A549 (cell line): ENCODE measurements at regions not wholly inside any gene's neighbourhood (a gene's known extent, or its start where the extent isn't known, plus 50 kb on each side); places are given as distances from the start of the nearest gene placed in this dataset.

Experiments
- ATAC-seq, 2 experiments: fragments of 200-7000 bp in 1 of 2; fragments of >200 bp in 1 of 2; cut with Nextera tagmentation in 1 of 2; cut with Tn5 transposase in 1 of 2; 3 replicates each; pipeline versions ENCODE4 v1.8.0 to v1.9.1; 2018 to 2020; ENCODE audit warnings: mild to moderate bottlenecking in 1 of 2, moderate library complexity in 1 of 2
- CTCF ChIA-PET: fragments of 300-600 bp; sonication (Branson Sonifier 250); formaldehyde crosslinking; extraction: SDS; loops from one replicate; lab custom pipeline; 2021; ENCODE audit warnings: antibody characterized with exemption, inconsistent platforms; lab: Yijun Ruan, JAX
- POLR2A ChIA-PET: fragments of 350-600 bp; formaldehyde crosslinking; extraction: SDS; loops from one replicate; lab custom pipeline; 2021; ENCODE audit warnings: antibody characterized with exemption, inconsistent platforms; lab: Yijun Ruan, JAX
- DNase-seq, 2 experiments: peaks; one replicate each; pipeline versions ENCODE4 v3.0.0 to v3.0.0-alpha.2; 2011 to 2016; ENCODE audit warnings: low read depth in 1 of 2, low spot score in 1 of 2
- FAIRE-seq: peaks from 2 replicates; lab custom pipeline; 2011; peaks lifted over from hg19 to GRCh38; lab: Jason Lieb, UNC
- H3K27ac ChIP-seq, 2 experiments: fragments of >200 bp; sonication (Bioruptor Twin); formaldehyde crosslinking; 3 replicates each; pipeline ENCODE4 v1.5.1; 2016 to 2017
- H3K4me1 ChIP-seq: fragments of >200 bp; sonication (Bioruptor Twin); formaldehyde crosslinking; 3 replicates; pipeline ENCODE4 v1.6.1; 2016
- H3K4me2 ChIP-seq: fragments of >200 bp; sonication (Bioruptor Twin); formaldehyde crosslinking; 3 replicates; pipeline ENCODE4 v1.6.1; 2016
- H3K4me3 ChIP-seq: fragments of >200 bp; sonication (Bioruptor Twin); formaldehyde crosslinking; 3 replicates; pipeline ENCODE4 v1.5.1; 2016
- H3K9me3 ChIP-seq: fragments of >200 bp; sonication (Bioruptor Twin); formaldehyde crosslinking; 3 replicates; pipeline ENCODE4 v1.6.1; 2016
- CBX8 ChIP-seq: fragments of 200-600 bp; sonication (generic); IDR thresholded peaks from 2 replicates; pipeline ENCODE4 v1.6.1; 2016
- CEBPB ChIP-seq, 2 experiments: fragments of >200 bp in 1 of 2; sonication (Bioruptor Twin) in 1 of 2; formaldehyde crosslinking in 1 of 2; IDR thresholded peaks; 2 replicates each; pipeline ENCODE4 v1.6.1; 2012 to 2016
- EP300 ChIP-seq, 2 experiments: fragments of >200 bp; sonication (Bioruptor Twin); formaldehyde crosslinking; IDR thresholded peaks; 2 replicates in 1 of 2; 3 replicates in 1 of 2; pipeline ENCODE4 v1.6.1; 2016 to 2017
- FOSL2 ChIP-seq, 2 experiments: fragments of 450-650 bp in 1 of 2; fragments of >200 bp in 1 of 2; sonication (Bioruptor Twin) in 1 of 2; formaldehyde crosslinking; IDR thresholded peaks; 2 replicates each; pipeline versions ENCODE4 v1.5.0 to v1.6.1; 2016 to 2020; ENCODE audit warnings: mild to moderate bottlenecking in 1 of 2, moderate library complexity in 1 of 2
- FOXS1 ChIP-seq: fragments of 250-450 bp; sonication (Bioruptor Pico); IDR thresholded peaks from 2 replicates; pipeline ENCODE4 v1.5.0; 2020; ENCODE audit warnings: mild to moderate bottlenecking, moderate library complexity
- HDAC2 ChIP-seq: fragments of 200-600 bp; sonication (generic); IDR thresholded peaks from 2 replicates; pipeline ENCODE4 v1.6.1; 2016
- HEYL ChIP-seq: fragments of 250-450 bp; sonication (Bioruptor Pico); IDR thresholded peaks from 2 replicates; pipeline ENCODE4 v1.8.0; 2021; ENCODE audit warnings: mild to moderate bottlenecking, moderate library complexity
- HOXA7 ChIP-seq: fragments of 250-450 bp; sonication (Bioruptor Pico); IDR thresholded peaks from 2 replicates; pipeline ENCODE4 v1.5.0; 2020; ENCODE audit warnings: mild to moderate bottlenecking, moderate library complexity
- JUN ChIP-seq, 2 experiments: fragments of >200 bp; sonication (Bioruptor Twin); formaldehyde crosslinking; IDR thresholded peaks; 2 replicates in 1 of 2; 3 replicates in 1 of 2; pipeline ENCODE4 v1.6.1; 2016 to 2017
- KDM1A ChIP-seq: fragments of 200-600 bp; sonication (generic); IDR thresholded peaks from 2 replicates; pipeline ENCODE4 v1.6.1; 2016; ENCODE audit warnings: low read depth, mild to moderate bottlenecking
- MAFK ChIP-seq: fragments of 450-650 bp; IDR thresholded peaks from 2 replicates; pipeline ENCODE4 v1.6.1; 2014; ENCODE audit not compliant: partially characterized antibody
- MYC ChIP-seq: IDR thresholded peaks from 2 replicates; pipeline ENCODE4 v1.6.1; 2012; ENCODE audit warnings: mild to moderate bottlenecking, inconsistent platforms, low read length, improper control_type of control experiment, borderline replicate concordance
- RCOR1 ChIP-seq: fragments of 150-350 bp; IDR thresholded peaks from 2 replicates; pipeline ENCODE4 v1.6.1; 2014; ENCODE audit warnings: antibody characterized with exemption, low read length, low read depth
- ZC3H11A ChIP-seq: fragments of 450-650 bp; IDR thresholded peaks from 2 replicates; pipeline ENCODE4 v1.6.1; 2014; ENCODE audit warnings: antibody characterized with exemption, mild to moderate bottlenecking
- ZSCAN20 ChIP-seq: fragments of 250-450 bp; sonication (Bioruptor Pico); IDR thresholded peaks from 2 replicates; pipeline ENCODE4 v1.8.0; 2022; ENCODE audit warnings: mild to moderate bottlenecking, moderate library complexity
- WGBS: methylation state at CpG from one replicate; pipeline ENCODE4 v1.1.6; 2017; ENCODE audit errors: missing lambda C conversion rate; 5-methylcytosine and 5-hydroxymethylcytosine counted together
- TF ChIP-seq, protein P1 (sequence below): IDR thresholded peaks from 2 replicates; pipeline ENCODE4 v1.6.1; 2012
- TF ChIP-seq, protein P2 (sequence below): fragments of 250-450 bp; sonication (Bioruptor Pico); IDR thresholded peaks from 2 replicates; pipeline ENCODE4 v1.5.0; 2020; ENCODE audit warnings: low read depth, mild to moderate bottlenecking, moderate library complexity

DNA sequence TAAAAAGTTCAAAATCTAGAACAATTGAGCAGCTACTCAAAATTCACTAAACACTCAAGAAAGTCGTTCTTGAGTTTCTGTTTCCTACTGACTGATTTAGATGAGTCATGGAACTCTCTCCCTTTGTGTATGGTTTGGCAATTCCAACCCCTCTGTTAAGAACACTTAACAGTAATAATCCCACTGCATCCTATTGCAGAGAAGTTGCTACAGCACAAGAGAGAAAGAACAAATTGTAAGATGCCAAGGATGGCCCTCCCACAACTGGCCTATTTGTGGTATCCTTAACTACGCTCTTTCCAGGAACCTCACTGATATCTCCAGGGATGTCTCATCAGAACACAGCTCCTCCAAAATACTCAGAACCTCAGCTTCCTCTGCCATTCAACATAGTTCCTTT is 701.8 kb upstream of the TENM3 start:
- Histone ChIP-seq H3K4me3 (no peak overlapping the region), H3K9me3 (no peaks in the 10 kb centered on the region), H3K4me1 (no peaks in the 10 kb centered on the region), H3K27ac (no peak overlapping the region), H3K4me2 (no peak overlapping the region)
- ChIA-PET CTCF (interaction anchor here (1.9 kb wide), 1 partner anchor 13 kb away, joined by 9 read pairs; no protein-coding TSS in a partner anchor), POLR2A (no interaction called here)
- no peak for ATAC-seq
- no peak for FAIRE-seq
- TF ChIP-seq HEYL (CRISPR knock-in tag), result no peak
- no peak for TF ChIP-seq MYC
- no peak for TF ChIP-seq FOXS1
- no peak for TF ChIP-seq EP300 (IDR thresholded peaks at IDR 0.05)
- no peak for TF ChIP-seq CBX8
- TF ChIP-seq HDAC2, result no peak
- TF ChIP-seq, protein P1, sequence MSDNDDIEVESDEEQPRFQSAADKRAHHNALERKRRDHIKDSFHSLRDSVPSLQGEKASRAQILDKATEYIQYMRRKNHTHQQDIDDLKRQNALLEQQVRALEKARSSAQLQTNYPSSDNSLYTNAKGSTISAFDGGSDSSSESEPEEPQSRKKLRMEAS, result no peak
- no peak for TF ChIP-seq JUN (IDR thresholded peaks at IDR 0.05)
- no peak for TF ChIP-seq HOXA7 (CRISPR knock-in tag)
- TF ChIP-seq FOSL2 (IDR thresholded peaks at IDR 0.05), result no peak
- no peak for TF ChIP-seq FOSL2 (CRISPR knock-in tag; IDR thresholded peaks at IDR 0.05)
- no peak for TF ChIP-seq ZC3H11A
- TF ChIP-seq ZSCAN20, result no peak
- TF ChIP-seq, protein P2, sequence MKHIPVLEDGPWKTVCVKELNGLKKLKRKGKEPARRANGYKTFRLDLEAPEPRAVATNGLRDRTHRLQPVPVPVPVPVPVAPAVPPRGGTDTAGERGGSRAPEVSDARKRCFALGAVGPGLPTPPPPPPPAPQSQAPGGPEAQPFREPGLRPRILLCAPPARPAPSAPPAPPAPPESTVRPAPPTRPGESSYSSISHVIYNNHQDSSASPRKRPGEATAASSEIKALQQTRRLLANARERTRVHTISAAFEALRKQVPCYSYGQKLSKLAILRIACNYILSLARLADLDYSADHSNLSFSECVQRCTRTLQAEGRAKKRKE (CRISPR knock-in tag), result no peak
- DNase-seq, result no peak
- 5% methylated on average over 2 of the region's 2 CpGs for WGBS

DNA sequence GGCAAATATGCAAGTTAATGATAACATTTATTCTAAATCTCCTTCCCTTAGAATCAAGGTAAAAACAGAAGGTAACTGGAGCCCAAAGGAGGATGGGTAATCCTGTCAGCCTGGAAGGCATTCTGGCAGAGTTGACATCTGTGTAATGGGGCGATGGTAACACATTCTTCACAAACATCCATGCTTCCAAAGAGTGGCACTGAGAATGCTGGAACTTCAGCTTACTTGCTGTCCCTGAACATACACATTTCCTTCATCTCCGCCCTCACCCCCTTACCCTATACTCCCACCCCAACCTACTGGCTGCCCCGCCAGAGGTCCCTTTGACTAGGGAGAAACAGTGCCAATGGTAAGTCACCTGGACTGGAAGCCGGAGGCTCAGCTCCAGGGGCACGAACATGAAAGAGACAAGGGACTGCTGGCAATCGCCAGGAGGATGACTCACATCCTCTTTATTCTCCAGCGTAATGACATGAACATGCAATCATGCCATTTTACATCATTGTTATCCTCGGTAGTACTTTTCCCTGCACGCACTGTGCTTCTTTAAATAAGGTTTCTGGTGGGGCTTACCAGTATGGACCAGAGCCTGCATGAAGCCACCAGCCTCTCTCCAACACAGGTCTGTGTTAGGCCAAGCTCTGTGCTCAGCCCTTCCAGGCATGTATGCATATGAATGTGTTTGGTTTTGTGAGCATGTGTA is 694.2 kb upstream of the TENM3 start:
- DNase-seq, result peak in 1 of 2 experiments; percentile 9
- no peak overlapping the region for H3K27ac ChIP-seq
- POLR2A ChIA-PET, result no interaction called here
- TF ChIP-seq, protein P1, result no peak
- TF ChIP-seq, all 56 proteins: peak for 0
- H3K4me2 ChIP-seq, result no peak overlapping the region
- H3K4me1 ChIP-seq, result no peaks in the 10 kb centered on the region
- CTCF ChIA-PET, result no interaction called here
- ATAC-seq (0 out of 6 replicates have a peak, but pooled peaks of 1 of the 2 experiments have one; percentile 43), FAIRE-seq (no peak)
- WGBS, result 3% methylated on average over 9 of the region's 9 CpGs
- H3K9me3 ChIP-seq, result no peaks in the 10 kb centered on the region
- H3K4me3 ChIP-seq, result no peak overlapping the region

DNA sequence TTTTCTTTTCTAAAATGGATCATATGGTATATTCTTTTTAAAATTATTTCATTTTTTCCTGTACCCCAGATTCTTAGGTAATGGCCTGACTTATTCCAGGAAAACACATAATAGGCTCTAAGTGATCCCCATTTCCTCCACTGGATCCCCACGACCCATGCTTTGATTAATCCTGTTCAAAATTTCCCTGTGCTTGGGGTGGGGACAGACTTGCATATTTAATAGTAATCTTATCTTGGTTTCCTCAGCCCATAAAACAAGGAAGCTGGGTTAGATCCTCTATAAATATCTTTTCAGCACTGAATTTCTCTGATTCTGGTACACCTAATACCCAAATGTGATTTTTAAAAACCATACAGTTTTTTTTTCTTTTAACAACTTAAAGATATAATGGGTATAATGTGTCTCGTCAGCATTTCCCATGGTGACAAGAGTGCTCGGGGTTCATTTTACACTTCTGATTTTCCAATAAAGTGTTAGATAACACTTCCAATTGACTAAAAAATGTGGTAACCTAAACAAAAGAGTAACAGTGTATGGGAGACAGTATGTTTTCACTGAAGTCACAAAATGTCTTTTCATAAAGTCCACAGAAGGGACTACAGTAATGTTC is 693.5 kb upstream of the TENM3 start:
- ChIA-PET CTCF (no interaction called here), POLR2A (no interaction called here)
- no peak overlapping the region for H3K4me3 ChIP-seq
- no peaks in the 10 kb centered on the region for H3K4me1 ChIP-seq
- H3K27ac ChIP-seq, result no peak overlapping the region
- WGBS, result 46% methylated on average over 3 of the region's 3 CpGs
- FAIRE-seq (no peak), ATAC-seq (no peak), DNase-seq (no peak)
- TF ChIP-seq MAFK, result peak; percentile 65
- no peak for TF ChIP-seq CEBPB (IDR thresholded peaks at IDR 0.05)
- H3K4me2 ChIP-seq, result no peak overlapping the region
- no peaks in the 10 kb centered on the region for H3K9me3 ChIP-seq

DNA sequence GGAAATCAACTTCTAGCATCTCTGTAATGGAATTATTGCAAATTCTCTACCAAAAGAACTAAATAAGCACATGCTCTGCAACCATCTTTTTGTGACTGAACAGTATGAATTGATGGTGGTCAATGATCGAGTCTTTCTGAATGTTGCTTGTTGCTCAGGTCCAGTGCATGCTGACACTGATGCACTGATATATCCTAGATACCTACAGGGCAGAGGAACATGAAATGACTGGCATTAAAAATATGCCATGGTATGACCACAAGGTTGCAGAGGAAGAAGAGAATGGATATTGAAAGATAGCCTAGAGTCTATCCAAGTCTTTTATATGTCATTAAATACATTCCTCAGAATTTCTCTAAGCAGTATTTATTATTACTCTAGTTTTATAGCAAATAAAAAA is 692.8 kb upstream of the TENM3 start:
- H3K9me3 ChIP-seq, result no peaks in the 10 kb centered on the region
- no peak for ATAC-seq
- no peak overlapping the region for H3K4me3 ChIP-seq
- H3K27ac ChIP-seq, result no peak overlapping the region
- no peak for FAIRE-seq
- ChIA-PET CTCF (no interaction called here), POLR2A (no interaction called here)
- H3K4me2 ChIP-seq, result no peak overlapping the region
- TF ChIP-seq KDM1A (no peak), RCOR1 (no peak), HEYL (CRISPR knock-in tag) (no peak)
- no peak for DNase-seq
- no peaks in the 10 kb centered on the region for H3K4me1 ChIP-seq
- 50% methylated on average over 1 of the region's 1 CpG for WGBS
